Neural cell (in vitro differentiated cells): ENCODE measurements at regions not wholly inside any gene's neighbourhood (a gene's known extent, or its start where the extent isn't known, plus 50 kb on each side); places are given as distances from the start of the nearest gene placed in this dataset.

Experiments
- EZH2 ChIP-seq: fragments of 200-600, 300-800 bp; shearing (Covaris generic), sonication (generic); IDR thresholded peaks from 2 replicates; pipeline ENCODE4 v1.6.1; 2014; ENCODE audit warnings: antibody characterized with exemption, low read length, borderline replicate concordance, mild to moderate bottlenecking; ENCODE audit not compliant: insufficient read depth, poor library complexity, severe bottlenecking
- POLR2AphosphoS5 ChIP-seq: IDR thresholded peaks from 2 replicates; pipeline ENCODE4 v1.6.1; 2012
- TF ChIP-seq, protein P1 (sequence below): fragments of 450-650 bp; IDR thresholded peaks from 2 replicates; pipeline ENCODE4 v1.5.1; 2014; ENCODE audit warnings: antibody characterized with exemption, mild to moderate bottlenecking, moderate library complexity; ENCODE audit not compliant: poor library complexity, severe bottlenecking
- TF ChIP-seq, protein P2 (sequence below): IDR thresholded peaks from 2 replicates; pipeline ENCODE4 v1.6.1; 2012; ENCODE audit warnings: borderline replicate concordance

DNA sequence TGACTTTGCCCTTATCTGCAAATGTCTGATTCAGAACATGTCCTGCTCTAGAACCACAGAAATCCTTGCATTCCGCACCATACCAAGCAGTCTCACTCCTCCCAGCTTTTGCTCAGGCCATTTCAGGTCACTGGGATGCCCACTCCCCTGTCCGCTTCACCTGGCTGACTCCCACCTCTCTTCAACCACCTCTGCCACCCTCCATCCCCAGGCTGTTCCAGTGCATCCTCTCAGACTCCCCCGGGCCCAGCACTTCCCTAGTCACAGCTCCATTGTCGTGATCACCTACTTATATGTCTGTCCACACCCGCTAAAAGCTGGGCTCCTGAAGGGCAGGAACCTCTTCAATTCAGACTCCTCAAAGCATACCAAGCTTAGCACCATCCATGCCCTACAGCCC lies 58.4 kb upstream of the CDH5 start:
- TF ChIP-seq, protein P1, sequence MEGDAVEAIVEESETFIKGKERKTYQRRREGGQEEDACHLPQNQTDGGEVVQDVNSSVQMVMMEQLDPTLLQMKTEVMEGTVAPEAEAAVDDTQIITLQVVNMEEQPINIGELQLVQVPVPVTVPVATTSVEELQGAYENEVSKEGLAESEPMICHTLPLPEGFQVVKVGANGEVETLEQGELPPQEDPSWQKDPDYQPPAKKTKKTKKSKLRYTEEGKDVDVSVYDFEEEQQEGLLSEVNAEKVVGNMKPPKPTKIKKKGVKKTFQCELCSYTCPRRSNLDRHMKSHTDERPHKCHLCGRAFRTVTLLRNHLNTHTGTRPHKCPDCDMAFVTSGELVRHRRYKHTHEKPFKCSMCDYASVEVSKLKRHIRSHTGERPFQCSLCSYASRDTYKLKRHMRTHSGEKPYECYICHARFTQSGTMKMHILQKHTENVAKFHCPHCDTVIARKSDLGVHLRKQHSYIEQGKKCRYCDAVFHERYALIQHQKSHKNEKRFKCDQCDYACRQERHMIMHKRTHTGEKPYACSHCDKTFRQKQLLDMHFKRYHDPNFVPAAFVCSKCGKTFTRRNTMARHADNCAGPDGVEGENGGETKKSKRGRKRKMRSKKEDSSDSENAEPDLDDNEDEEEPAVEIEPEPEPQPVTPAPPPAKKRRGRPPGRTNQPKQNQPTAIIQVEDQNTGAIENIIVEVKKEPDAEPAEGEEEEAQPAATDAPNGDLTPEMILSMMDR, result no peak
- no peak for TF ChIP-seq EZH2
- TF ChIP-seq, protein P2, sequence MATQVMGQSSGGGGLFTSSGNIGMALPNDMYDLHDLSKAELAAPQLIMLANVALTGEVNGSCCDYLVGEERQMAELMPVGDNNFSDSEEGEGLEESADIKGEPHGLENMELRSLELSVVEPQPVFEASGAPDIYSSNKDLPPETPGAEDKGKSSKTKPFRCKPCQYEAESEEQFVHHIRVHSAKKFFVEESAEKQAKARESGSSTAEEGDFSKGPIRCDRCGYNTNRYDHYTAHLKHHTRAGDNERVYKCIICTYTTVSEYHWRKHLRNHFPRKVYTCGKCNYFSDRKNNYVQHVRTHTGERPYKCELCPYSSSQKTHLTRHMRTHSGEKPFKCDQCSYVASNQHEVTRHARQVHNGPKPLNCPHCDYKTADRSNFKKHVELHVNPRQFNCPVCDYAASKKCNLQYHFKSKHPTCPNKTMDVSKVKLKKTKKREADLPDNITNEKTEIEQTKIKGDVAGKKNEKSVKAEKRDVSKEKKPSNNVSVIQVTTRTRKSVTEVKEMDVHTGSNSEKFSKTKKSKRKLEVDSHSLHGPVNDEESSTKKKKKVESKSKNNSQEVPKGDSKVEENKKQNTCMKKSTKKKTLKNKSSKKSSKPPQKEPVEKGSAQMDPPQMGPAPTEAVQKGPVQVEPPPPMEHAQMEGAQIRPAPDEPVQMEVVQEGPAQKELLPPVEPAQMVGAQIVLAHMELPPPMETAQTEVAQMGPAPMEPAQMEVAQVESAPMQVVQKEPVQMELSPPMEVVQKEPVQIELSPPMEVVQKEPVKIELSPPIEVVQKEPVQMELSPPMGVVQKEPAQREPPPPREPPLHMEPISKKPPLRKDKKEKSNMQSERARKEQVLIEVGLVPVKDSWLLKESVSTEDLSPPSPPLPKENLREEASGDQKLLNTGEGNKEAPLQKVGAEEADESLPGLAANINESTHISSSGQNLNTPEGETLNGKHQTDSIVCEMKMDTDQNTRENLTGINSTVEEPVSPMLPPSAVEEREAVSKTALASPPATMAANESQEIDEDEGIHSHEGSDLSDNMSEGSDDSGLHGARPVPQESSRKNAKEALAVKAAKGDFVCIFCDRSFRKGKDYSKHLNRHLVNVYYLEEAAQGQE, result no peak
- no peak for TF ChIP-seq POLR2AphosphoS5
